ENCODE measurements at regions not wholly inside any gene's neighbourhood (a gene's known extent, or its start where the extent isn't known, plus 50 kb on each side); places are given as distances from the start of the nearest gene placed in this dataset.
A peak's percentile ranks its signal among the peaks of the same experiment; 100 is the strongest.

GRCh38 chr4:13174926-13175325 lies 309.2 kb downstream of the RAB28 start:
- no peak overlapping the region for H3K4me3 Mint-ChIP-seq
- H3K9me2 ChIP-seq (ENCODE audit: insufficient read depth), result peaks cover 4% of the 10 kb centered on the region; the same call in 1 of the 2 replicates
- no peaks in the 10 kb centered on the region for H3K4me1 ChIP-seq (ENCODE audit: insufficient read depth)
- DNase-seq (ENCODE audit: low spot score), result no peak
- H3K27me3 ChIP-seq (ENCODE audit: insufficient read depth), result no peaks in the 10 kb centered on the region
- no peaks in the 10 kb centered on the region for H3K79me2 ChIP-seq (replicated peaks; ENCODE audit: insufficient read depth)
- H4K20me1 ChIP-seq (replicated peaks; ENCODE audit: insufficient read depth), result no peaks in the 10 kb centered on the region
- no peaks in the 10 kb centered on the region for H3K36me3 Mint-ChIP-seq (ENCODE audit: low read depth)
- no peak overlapping the region for H3K27ac ChIP-seq (ENCODE audit: low read depth)
- H3K4me3 ChIP-seq, result no peak overlapping the region
- no peak overlapping the region; the same call in 1 of the 2 replicates for H3K27ac Mint-ChIP-seq
- peaks cover 5% of the 10 kb centered on the region for H3K27me3 Mint-ChIP-seq (ENCODE audit: insufficient read depth, low read depth, poor library complexity)
- no peak overlapping the region for H2AFZ ChIP-seq
- H3K4me2 ChIP-seq, result no peak overlapping the region
- no peaks in the 10 kb centered on the region for H3K4me1 Mint-ChIP-seq
- no peak for ATAC-seq
- no peaks in the 10 kb centered on the region for H3K9me3 Mint-ChIP-seq
- no peaks in the 10 kb centered on the region for H3K36me3 ChIP-seq (ENCODE audit: insufficient read depth)
- TF ChIP-seq CREB1 (CRISPR knock-in tag; IDR thresholded peaks at IDR 0.05; ENCODE audit: low read depth) (no peak), ZNF114 (CRISPR knock-in tag; IDR thresholded peaks at IDR 0.05) (no peak), JUNB (IDR thresholded peaks at IDR 0.05; ENCODE audit: unreplicated experiment) (no peak), EZH2phosphoT487 (IDR thresholded peaks at IDR 0.05; ENCODE audit: unreplicated experiment) (no peak), ETS1 (IDR thresholded peaks at IDR 0.05) (no peak), ZNF331 (CRISPR knock-in tag; IDR thresholded peaks at IDR 0.05; ENCODE audit: low read depth) (no peak)
- H3F3A ChIP-seq (replicated peaks; ENCODE audit: low read depth), result no peaks in the 10 kb centered on the region

- Mint-ChIP-seq H3K27ac (no peak overlapping the region), H3K4me3 (no peak overlapping the region), H3K9me3 (no peaks in the 10 kb centered on the region), H3K4me1 (no peaks in the 10 kb centered on the region), H3K27me3 (ENCODE audit: insufficient read depth, low read depth, poor library complexity) (peaks cover 5% of the 10 kb centered on the region), H3K36me3 (ENCODE audit: low read depth) (no peaks in the 10 kb centered on the region)
- Histone ChIP-seq H3K79me2 (replicated peaks; ENCODE audit: insufficient read depth) (no peaks in the 10 kb centered on the region), H3K4me2 (no peak overlapping the region), H3F3A (replicated peaks; ENCODE audit: low read depth) (no peaks in the 10 kb centered on the region), H2AFZ (no peak overlapping the region), H3K27me3 (ENCODE audit: insufficient read depth) (no peaks in the 10 kb centered on the region), H4K20me1 (replicated peaks; ENCODE audit: insufficient read depth) (no peaks in the 10 kb centered on the region), H3K9me2 (ENCODE audit: insufficient read depth) (peaks cover 4% of the 10 kb centered on the region; the same call in 1 of the 2 replicates), H3K4me3 (no peak overlapping the region), H3K4me1 (ENCODE audit: insufficient read depth) (no peaks in the 10 kb centered on the region), H3K36me3 (ENCODE audit: insufficient read depth) (no peaks in the 10 kb centered on the region), H3K27ac (ENCODE audit: low read depth) (no peak overlapping the region)
- DNase-seq (ENCODE audit: low spot score) (no peak), ATAC-seq (no peak)
- no peak for TF ChIP-seq ETS1 (IDR thresholded peaks at IDR 0.05)
- no peak for TF ChIP-seq POLR2AphosphoS5 (IDR thresholded peaks at IDR 0.05; ENCODE audit: low read depth)
- no peak for TF ChIP-seq ZNF331 (CRISPR knock-in tag; IDR thresholded peaks at IDR 0.05; ENCODE audit: low read depth)
These were observed 310.1 kb downstream of the RAB28 start for GRCh38 chr4:13174001-13174400.

- H3K27me3 ChIP-seq (ENCODE audit: insufficient read depth), result no peaks in the 10 kb centered on the region
- Mint-ChIP-seq H3K36me3 (ENCODE audit: low read depth) (no peaks in the 10 kb centered on the region), H3K9me3 (no peaks in the 10 kb centered on the region), H3K4me3 (no peak overlapping the region), H3K4me1 (no peaks in the 10 kb centered on the region; the same call in 2 of the 3 replicates), H3K27ac (no peak overlapping the region), H3K27me3 (ENCODE audit: insufficient read depth, low read depth, poor library complexity) (peaks cover 5% of the 10 kb centered on the region)
- H3K4me1 ChIP-seq (ENCODE audit: insufficient read depth), result no peaks in the 10 kb centered on the region
- H4K20me1 ChIP-seq (replicated peaks; ENCODE audit: insufficient read depth), result no peaks in the 10 kb centered on the region
- DNase-seq (ENCODE audit: low spot score) (peak; percentile 7), ATAC-seq (peak; percentile 31; the same call in 1 of the 3 replicates)
- H3K36me3 ChIP-seq (ENCODE audit: insufficient read depth), result no peaks in the 10 kb centered on the region
- no peak overlapping the region for H3K27ac ChIP-seq (ENCODE audit: low read depth)
- H2AFZ ChIP-seq, result no peak overlapping the region
- no peak overlapping the region for H3K4me3 ChIP-seq
- peaks cover 4% of the 10 kb centered on the region; the same call in 1 of the 2 replicates for H3K9me2 ChIP-seq (ENCODE audit: insufficient read depth)
- TF ChIP-seq ZNF331 (CRISPR knock-in tag; IDR thresholded peaks at IDR 0.05; ENCODE audit: low read depth) (no peak), EZH2phosphoT487 (IDR thresholded peaks at IDR 0.05; ENCODE audit: unreplicated experiment) (no peak), NANOG (IDR thresholded peaks at IDR 0.05; ENCODE audit: borderline replicate concordance) (no peak), ZNF114 (CRISPR knock-in tag; IDR thresholded peaks at IDR 0.05) (no peak), EZH2 (IDR thresholded peaks at IDR 0.05; ENCODE audit: low read depth, unreplicated experiment) (no peak), CTCF (conservative IDR thresholded peaks at IDR 0.05; ENCODE audit: low read depth in 2 of 2) (peak; percentile 12 to 49; a peak in 2 of 4 replicates), POLR2AphosphoS5 (IDR thresholded peaks at IDR 0.05; ENCODE audit: low read depth) (no peak)
- no peaks in the 10 kb centered on the region for H3F3A ChIP-seq (replicated peaks; ENCODE audit: low read depth)
- H3K79me2 ChIP-seq (replicated peaks; ENCODE audit: insufficient read depth), result no peaks in the 10 kb centered on the region
- H3K4me2 ChIP-seq, result no peak overlapping the region
These were observed 312.7 kb downstream of the RAB28 start for GRCh38 chr4:13171292-13172057.
